HEK293 (cell line): ENCODE measurements at regions not wholly inside any gene's neighbourhood (a gene's known extent, or its start where the extent isn't known, plus 50 kb on each side); places are given as distances from the start of the nearest gene placed in this dataset.

ENCODE experiments used
- CTCF ChIA-PET: fragments of 350-600 bp; formaldehyde crosslinking; extraction: SDS; loops from one replicate; lab custom pipeline; 2021; ENCODE audit warnings: antibody characterized with exemption; lab: Yijun Ruan, JAX
- POLR2A ChIA-PET: fragments of 300-600 bp; formaldehyde crosslinking; extraction: SDS; loops from one replicate; lab custom pipeline; 2020; ENCODE audit warnings: antibody characterized with exemption, inconsistent platforms; lab: Yijun Ruan, JAX
- H3K27ac ChIP-seq: fragments of 200-500 bp; sonication (Bioruptor generic); 2 replicates; pipeline ENCODE4 v1.5.1; 2014; ENCODE audit warnings: low read depth, low read length, control low read depth, inconsistent platforms; ENCODE audit errors: extremely low read depth
- H3K36me3 ChIP-seq, 2 experiments: fragments of 200-500 bp in 1 of 2; sonication (Bioruptor generic) in 1 of 2; 1 replicate in 1 of 2; 2 replicates in 1 of 2; pipeline ENCODE4 v1.5.1; 2014 to 2017; ENCODE audit warnings: inconsistent platforms in 2 of 2, low read length in 2 of 2; ENCODE audit not compliant: control insufficient read depth in 2 of 2, insufficient read depth in 1 of 2
- H3K4me1 ChIP-seq: fragments of 200-500 bp; sonication (Bioruptor generic); 2 replicates; pipeline ENCODE4 v1.5.1; 2014; ENCODE audit warnings: mild to moderate bottlenecking, low read length, inconsistent platforms; ENCODE audit not compliant: control insufficient read depth, insufficient read depth
- H3K4me3 ChIP-seq: 2 replicates; pipeline ENCODE4 v1.5.1; 2011; ENCODE audit warnings: low read depth, mild to moderate bottlenecking, control low read depth, low read length, moderate library complexity
- H3K9me3 ChIP-seq: fragments of 200-500 bp; sonication (Bioruptor generic); 2 replicates; pipeline ENCODE4 v1.5.1; 2014; ENCODE audit warnings: low read depth, low read length, inconsistent platforms; ENCODE audit not compliant: control insufficient read depth, insufficient read depth
- EGR2 ChIP-seq: fragments of 450-650 bp; formaldehyde crosslinking; IDR thresholded peaks from 2 replicates; pipeline ENCODE4 v1.5.1; 2016; ENCODE audit warnings: low read depth, missing biosample characterization, missing genetic modification characterization
- FEZF1 ChIP-seq: fragments of 450-650 bp; formaldehyde crosslinking; IDR thresholded peaks from 2 replicates; pipeline ENCODE4 v1.5.1; 2016; ENCODE audit warnings: missing biosample characterization, missing genetic modification characterization
- IKZF3 ChIP-seq: fragments of 450-650 bp; IDR thresholded peaks from 2 replicates; pipeline ENCODE4 v1.5.0; 2018; ENCODE audit warnings: missing biosample characterization, mild to moderate bottlenecking, missing genetic modification characterization, moderate library complexity
- KLF10 ChIP-seq: fragments of 450-650 bp; IDR thresholded peaks from 2 replicates; pipeline ENCODE4 v1.5.1; 2018; ENCODE audit warnings: missing biosample characterization, mild to moderate bottlenecking, missing genetic modification characterization
- KLF9 ChIP-seq: fragments of 450-650 bp; formaldehyde crosslinking; IDR thresholded peaks from 2 replicates; pipeline ENCODE4 v1.5.1; 2016; ENCODE audit warnings: missing biosample characterization, missing genetic modification characterization, low read depth
- MZF1 ChIP-seq: fragments of 450-650 bp; formaldehyde crosslinking; IDR thresholded peaks from 2 replicates; pipeline ENCODE4 v1.5.1; 2017; ENCODE audit warnings: missing biosample characterization, missing genetic modification characterization, borderline replicate concordance
- PRDM1 ChIP-seq: fragments of 450-650 bp; formaldehyde crosslinking; IDR thresholded peaks from 2 replicates; pipeline ENCODE4; 2016; ENCODE audit warnings: missing biosample characterization, missing genetic modification characterization
- SCRT2 ChIP-seq: fragments of 450-650 bp; formaldehyde crosslinking; IDR thresholded peaks from 2 replicates; pipeline ENCODE4 v1.5.1; 2016; ENCODE audit warnings: missing biosample characterization, missing genetic modification characterization
- SP2 ChIP-seq: fragments of 450-650 bp; formaldehyde crosslinking; IDR thresholded peaks from 2 replicates; pipeline ENCODE4 v1.5.1; 2016; ENCODE audit warnings: missing biosample characterization, missing genetic modification characterization
- WT1 ChIP-seq: fragments of 450-650 bp; formaldehyde crosslinking; IDR thresholded peaks from 2 replicates; pipeline ENCODE4 v1.5.1; 2016; ENCODE audit warnings: missing biosample characterization, missing genetic modification characterization
- ZBTB11 ChIP-seq: fragments of 450-650 bp; formaldehyde crosslinking; conservative IDR thresholded peaks from 2 replicates; pipeline ENCODE4 v1.5.1; 2016; ENCODE audit warnings: low read depth, missing biosample characterization, missing genetic modification characterization
- ZBTB17 ChIP-seq: fragments of 450-650 bp; formaldehyde crosslinking; IDR thresholded peaks from 2 replicates; pipeline ENCODE4 v1.5.1; 2016; ENCODE audit warnings: missing biosample characterization, missing genetic modification characterization
- ZBTB20 ChIP-seq: fragments of 450-650 bp; formaldehyde crosslinking; IDR thresholded peaks from 2 replicates; pipeline ENCODE4 v1.5.1; 2016; ENCODE audit warnings: missing biosample characterization, missing genetic modification characterization
- ZBTB44 ChIP-seq: fragments of 450-650 bp; IDR thresholded peaks from 2 replicates; pipeline ENCODE4 v1.5.1; 2018; ENCODE audit warnings: missing biosample characterization, mild to moderate bottlenecking, missing genetic modification characterization
- ZBTB8A ChIP-seq: fragments of 450-650 bp; formaldehyde crosslinking; IDR thresholded peaks from 2 replicates; pipeline ENCODE4 v1.5.1; 2016; ENCODE audit warnings: missing biosample characterization, missing genetic modification characterization
- ZFHX2 ChIP-seq: fragments of 450-650 bp; formaldehyde crosslinking; conservative IDR thresholded peaks from 2 replicates; pipeline ENCODE4 v1.5.1; 2016; ENCODE audit warnings: missing biosample characterization, missing genetic modification characterization
- ZIC2 ChIP-seq: fragments of 450-650 bp; formaldehyde crosslinking; IDR thresholded peaks from 2 replicates; pipeline ENCODE4 v1.5.1; 2016; ENCODE audit warnings: missing biosample characterization, missing genetic modification characterization
- ZNF114 ChIP-seq: fragments of 450-650 bp; formaldehyde crosslinking; IDR thresholded peaks from 2 replicates; pipeline ENCODE4 v1.5.0; 2017; ENCODE audit warnings: missing biosample characterization, missing genetic modification characterization
- ZNF169 ChIP-seq: fragments of 450-650 bp; formaldehyde crosslinking; IDR thresholded peaks from 2 replicates; pipeline ENCODE4 v1.5.1; 2016; ENCODE audit warnings: missing biosample characterization, missing genetic modification characterization
- ZNF18 ChIP-seq: fragments of 450-650 bp; formaldehyde crosslinking; IDR thresholded peaks from 2 replicates; pipeline ENCODE4 v1.5.1; 2016; ENCODE audit warnings: missing biosample characterization, missing genetic modification characterization
- ZNF184 ChIP-seq: fragments of 450-650 bp; IDR thresholded peaks from 2 replicates; pipeline ENCODE4 v1.5.1; 2018; ENCODE audit warnings: missing biosample characterization, mild to moderate bottlenecking, missing genetic modification characterization
- ZNF24 ChIP-seq: fragments of 450-650 bp; formaldehyde crosslinking; IDR thresholded peaks from 2 replicates; pipeline ENCODE4 v1.5.1; 2016; ENCODE audit warnings: missing biosample characterization, missing genetic modification characterization
- ZNF335 ChIP-seq: fragments of 450-650 bp; formaldehyde crosslinking; conservative IDR thresholded peaks from 2 replicates; pipeline ENCODE4 v1.5.1; 2016; ENCODE audit warnings: missing biosample characterization, missing genetic modification characterization
- ZNF341 ChIP-seq: fragments of 450-650 bp; formaldehyde crosslinking; IDR thresholded peaks from 2 replicates; pipeline ENCODE4; 2016; ENCODE audit warnings: low read depth, missing biosample characterization, missing genetic modification characterization
- ZNF350 ChIP-seq: fragments of 450-650 bp; formaldehyde crosslinking; IDR thresholded peaks from 2 replicates; pipeline ENCODE4 v1.5.0; 2017; ENCODE audit warnings: missing biosample characterization, mild to moderate bottlenecking, missing genetic modification characterization
- ZNF398 ChIP-seq: fragments of 450-650 bp; formaldehyde crosslinking; IDR thresholded peaks from 2 replicates; pipeline ENCODE4 v1.5.1; 2017; ENCODE audit warnings: missing biosample characterization, missing genetic modification characterization
- ZNF510 ChIP-seq: fragments of 450-650 bp; formaldehyde crosslinking; IDR thresholded peaks from 2 replicates; pipeline ENCODE4 v1.5.1; 2018; ENCODE audit warnings: mild to moderate bottlenecking, missing genetic modification characterization, missing biosample characterization; ENCODE audit not compliant: insufficient replicate concordance
- ZNF701 ChIP-seq: fragments of 450-650 bp; formaldehyde crosslinking; IDR thresholded peaks from 2 replicates; pipeline ENCODE4 v1.5.1; 2016; ENCODE audit warnings: missing biosample characterization, missing genetic modification characterization
- ZXDB ChIP-seq: fragments of 450-650 bp; formaldehyde crosslinking; IDR thresholded peaks from 2 replicates; pipeline ENCODE4 v1.5.1; 2016; ENCODE audit warnings: missing biosample characterization, missing genetic modification characterization

GRCh38 chr16:85554114-85554888 lies 58.8 kb upstream of the GSE1 start:
- no peaks in the 10 kb centered on the region for H3K36me3 ChIP-seq
- H3K27ac ChIP-seq = peak overlapping the region; percentile 91
- H3K4me1 ChIP-seq = peaks cover 5% of the 10 kb centered on the region
- ChIA-PET CTCF (interaction anchor here (0.5 to 2.9 kb wide), 12 partner anchors 19 to 377 kb away, joined by 3 to 18 read pairs (median 4); partner anchors contain the start of gene GSE1), POLR2A (interaction anchor here (0.9 to 5.0 kb wide), 8 partner anchors 9 to 164 kb away, joined by 3 to 37 read pairs (median 6); partner anchors contain the start of gene GSE1)
- H3K9me3 ChIP-seq = no peaks in the 10 kb centered on the region
- H3K4me3 ChIP-seq = peak overlapping the region; percentile 69
- 0 out of 2 replicates have a peak, but pooled peaks have one; percentile 16 for TF ChIP-seq KLF9 (tag by site-specific recombination)
- TF ChIP-seq ZNF701 = no peak
- TF ChIP-seq FEZF1 = peak; percentile 50; the same call in 1 of the 2 replicates
- TF ChIP-seq ZBTB20 = peak; percentile 81
- peak; percentile 94 for TF ChIP-seq ZBTB44 (tag by site-specific recombination)
- TF ChIP-seq WT1 (tag by site-specific recombination) = peak; percentile 52
- peak; percentile 67; the same call in 1 of the 2 replicates for TF ChIP-seq ZNF335 (tag by site-specific recombination)
- peak; percentile 91 for TF ChIP-seq MZF1 (tag by site-specific recombination)
- TF ChIP-seq ZNF510 (tag by site-specific recombination) = no peak
- peak; percentile 26; the same call in 1 of the 2 replicates for TF ChIP-seq EGR2 (tag by site-specific recombination)
- peak; percentile 87 for TF ChIP-seq PRDM1 (tag by site-specific recombination)
- TF ChIP-seq ZNF350 (tag by site-specific recombination) = no peak
- TF ChIP-seq ZNF184 = no peak
- peak; percentile 24; the same call in 1 of the 2 replicates for TF ChIP-seq ZIC2 (tag by site-specific recombination)
- TF ChIP-seq ZNF398 = peak; percentile 44; the same call in 1 of the 2 replicates
- peak; percentile 52 for TF ChIP-seq SP2 (tag by site-specific recombination)
- peak; percentile 4; the same call in 1 of the 2 replicates for TF ChIP-seq ZNF341 (tag by site-specific recombination)
- TF ChIP-seq ZXDB (tag by site-specific recombination) = peak; percentile 86
- 0 out of 2 replicates have a peak, but pooled peaks have one; percentile 6 for TF ChIP-seq ZFHX2 (tag by site-specific recombination)
- peak; percentile 16; the same call in 1 of the 2 replicates for TF ChIP-seq IKZF3
- no peak for TF ChIP-seq ZNF169 (tag by site-specific recombination)
- peak; percentile 51 for TF ChIP-seq ZBTB11 (tag by site-specific recombination)
- TF ChIP-seq KLF10 (tag by site-specific recombination) = 0 out of 2 replicates have a peak, but pooled peaks have one; percentile 10
- TF ChIP-seq ZBTB8A (tag by site-specific recombination) = peak; percentile 14; the same call in 1 of the 2 replicates
- TF ChIP-seq ZNF114 (tag by site-specific recombination) = no peak
- TF ChIP-seq ZBTB17 = peak; percentile 61
- peak; percentile 16; the same call in 1 of the 2 replicates for TF ChIP-seq SCRT2 (tag by site-specific recombination)
- TF ChIP-seq ZNF24 (tag by site-specific recombination) = 0 out of 2 replicates have a peak, but pooled peaks have one; percentile 26
- peak; percentile 87; the same call in 1 of the 2 replicates for TF ChIP-seq ZNF18
